Skeletal muscle satellite cell (primary cell): ENCODE measurements at regions not wholly inside any gene's neighbourhood (a gene's known extent, or its start where the extent isn't known, plus 50 kb on each side); places are given as distances from the start of the nearest gene placed in this dataset.
"Not testable (repeated sequence)": the region's sequence is repeated elsewhere in the genome, so short reads cannot be mapped to it uniquely, and the experiment has no call there.

Source experiments
- H3K27me3 ChIP-seq: 2 replicates; pipeline ENCODE4 v1.7.0; 2013; ENCODE audit warnings: low read length; ENCODE audit not compliant: control insufficient read depth, insufficient read depth
- H3K36me3 ChIP-seq: 2 replicates; pipeline ENCODE4 v1.7.0; 2013; ENCODE audit warnings: mild to moderate bottlenecking, control low read depth, low read length; ENCODE audit not compliant: insufficient read depth
- H3K4me1 ChIP-seq: 2 replicates; pipeline ENCODE4 v1.7.0; 2013; ENCODE audit warnings: low read length; ENCODE audit not compliant: control insufficient read depth, insufficient read depth
- H3K4me2 ChIP-seq: 2 replicates; pipeline ENCODE4 v1.7.0; 2013; ENCODE audit warnings: mild to moderate bottlenecking, low read length
- H3K4me3 ChIP-seq: 2 replicates; pipeline ENCODE4 v1.7.0; 2013; ENCODE audit warnings: low read length
- H3K9ac ChIP-seq: 2 replicates; pipeline ENCODE4 v1.7.0; 2013; ENCODE audit warnings: mild to moderate bottlenecking, low read depth, low read length, moderate library complexity
- H3K9me3 ChIP-seq: replicated peaks from 2 replicates; pipeline ENCODE4 v1.7.0; 2013; ENCODE audit warnings: mild to moderate bottlenecking, control low read depth, low read length

- Histone ChIP-seq H3K36me3 (no peaks in the 10 kb centered on the region), H3K4me3 (no peak overlapping the region), H3K4me2 (no peak overlapping the region), H3K4me1 (peaks cover 14% of the 10 kb centered on the region), H3K27me3 (peaks cover 30% of the 10 kb centered on the region), H3K9ac (no peak overlapping the region), H3K9me3 (no peaks in the 10 kb centered on the region)
Observed at GRCh38 chr10:78443900-78444571, 410.4 kb downstream of the RPS24 start.

GRCh38 chr10:78444741-78445140, 411.1 kb downstream of the RPS24 start:
- H3K9ac ChIP-seq, H3K36me3 ChIP-seq, H3K4me2 ChIP-seq, H3K4me3 ChIP-seq, H3K9me3 ChIP-seq: not testable (repeated sequence)
- peaks cover 35% of the 10 kb centered on the region for H3K27me3 ChIP-seq
- peaks cover 14% of the 10 kb centered on the region for H3K4me1 ChIP-seq

- no peak overlapping the region for H3K9ac ChIP-seq
- H3K9me3 ChIP-seq: no peaks in the 10 kb centered on the region
- peaks cover 14% of the 10 kb centered on the region for H3K4me1 ChIP-seq
- H3K4me2 ChIP-seq: no peak overlapping the region
- no peak overlapping the region for H3K4me3 ChIP-seq
- H3K36me3 ChIP-seq: no peaks in the 10 kb centered on the region
- H3K27me3 ChIP-seq: peaks cover 41% of the 10 kb centered on the region
Observed at GRCh38 chr10:78445308-78445707, 411.6 kb downstream of the RPS24 start.

GRCh38 chr10:78448470-78448869, 414.8 kb downstream of the RPS24 start:
- Histone ChIP-seq H3K9ac (no peak overlapping the region), H3K27me3 (peaks cover 59% of the 10 kb centered on the region), H3K4me2 (no peak overlapping the region), H3K4me1 (peaks cover 14% of the 10 kb centered on the region), H3K36me3 (no peaks in the 10 kb centered on the region), H3K9me3 (no peaks in the 10 kb centered on the region), H3K4me3 (no peak overlapping the region)

GRCh38 chr10:78448994-78449418, 415.3 kb downstream of the RPS24 start:
- no peak overlapping the region for H3K9ac ChIP-seq
- H3K9me3 ChIP-seq: no peaks in the 10 kb centered on the region
- H3K4me1 ChIP-seq: peaks cover 14% of the 10 kb centered on the region
- H3K27me3 ChIP-seq: peaks cover 60% of the 10 kb centered on the region
- H3K4me3 ChIP-seq: no peak overlapping the region
- no peak overlapping the region for H3K4me2 ChIP-seq
- no peaks in the 10 kb centered on the region for H3K36me3 ChIP-seq

- Histone ChIP-seq H3K9ac (no peak overlapping the region), H3K27me3 (peaks cover 61% of the 10 kb centered on the region), H3K36me3 (no peaks in the 10 kb centered on the region), H3K4me3 (no peak overlapping the region), H3K4me2 (no peak overlapping the region), H3K9me3 (no peaks in the 10 kb centered on the region), H3K4me1 (peaks cover 17% of the 10 kb centered on the region)
Observed at GRCh38 chr10:78449554-78449953, 415.9 kb downstream of the RPS24 start.

- Histone ChIP-seq H3K4me2 (no peak overlapping the region), H3K27me3 (peaks cover 68% of the 10 kb centered on the region), H3K4me1 (peaks cover 17% of the 10 kb centered on the region), H3K4me3 (no peak overlapping the region), H3K9ac (no peak overlapping the region), H3K36me3 (no peaks in the 10 kb centered on the region), H3K9me3 (no peaks in the 10 kb centered on the region)
Observed at GRCh38 chr10:78450239-78450638, 416.6 kb downstream of the RPS24 start.

GRCh38 chr10:78450807-78451485, 417.3 kb downstream of the RPS24 start:
- H3K27me3 ChIP-seq: peaks cover 75% of the 10 kb centered on the region

GRCh38 chr10:78451592-78451991, 417.9 kb downstream of the RPS24 start:
- H3K27me3 ChIP-seq: peaks cover 76% of the 10 kb centered on the region
- no peak overlapping the region for H3K9ac ChIP-seq
- no peak overlapping the region for H3K4me3 ChIP-seq
- H3K4me1 ChIP-seq: peaks cover 10% of the 10 kb centered on the region
- H3K4me2 ChIP-seq: no peak overlapping the region
- no peaks in the 10 kb centered on the region for H3K36me3 ChIP-seq
- H3K9me3 ChIP-seq: no peaks in the 10 kb centered on the region

More at GRCh38 chr10:78450807-78451485, 417.3 kb downstream of the RPS24 start:
- no peak overlapping the region for H3K4me3 ChIP-seq
- no peaks in the 10 kb centered on the region for H3K9me3 ChIP-seq
- H3K9ac ChIP-seq: no peak overlapping the region
- no peaks in the 10 kb centered on the region for H3K36me3 ChIP-seq
- H3K4me1 ChIP-seq: peaks cover 17% of the 10 kb centered on the region
- no peak overlapping the region for H3K4me2 ChIP-seq

- H3K4me3 ChIP-seq: no peak overlapping the region
- peaks cover 73% of the 10 kb centered on the region for H3K27me3 ChIP-seq
- H3K4me2 ChIP-seq: no peak overlapping the region
- peaks cover 18% of the 10 kb centered on the region for H3K4me1 ChIP-seq
- no peaks in the 10 kb centered on the region for H3K36me3 ChIP-seq
- H3K9me3 ChIP-seq: no peaks in the 10 kb centered on the region
- no peak overlapping the region for H3K9ac ChIP-seq
Observed at GRCh38 chr10:78454123-78454645, 420.5 kb downstream of the RPS24 start.

GRCh38 chr10:78455236-78455635, 421.6 kb downstream of the RPS24 start:
- H3K9ac ChIP-seq: no peak overlapping the region
- H3K4me2 ChIP-seq: no peak overlapping the region
- H3K27me3 ChIP-seq: peaks cover 62% of the 10 kb centered on the region
- no peaks in the 10 kb centered on the region for H3K36me3 ChIP-seq
- no peak overlapping the region for H3K4me3 ChIP-seq
- H3K9me3 ChIP-seq: no peaks in the 10 kb centered on the region
- peaks cover 25% of the 10 kb centered on the region for H3K4me1 ChIP-seq
